Large intestine (tissue), 3 donors: ENCODE measurements at regions not wholly inside any gene's neighbourhood (a gene's known extent, or its start where the extent isn't known, plus 50 kb on each side); places are given as distances from the start of the nearest gene placed in this dataset.

Experiments
- DNase-seq, 2 donors: peaks; one replicate each; pipeline versions ENCODE4 v3.0.0 to v3.0.0-alpha.2; 2013
- H3K27ac ChIP-seq: one replicate; pipeline ENCODE4 v1.5.1; 2013; ENCODE audit warnings: low read length
- H3K27me3 ChIP-seq: 2 replicates; pipeline ENCODE4 v1.6.1; 2013; ENCODE audit warnings: low read length; ENCODE audit not compliant: control insufficient read depth, insufficient read depth
- H3K36me3 ChIP-seq: 2 replicates; pipeline ENCODE4 v1.6.1; 2013; ENCODE audit warnings: low read length; ENCODE audit not compliant: control insufficient read depth, insufficient read depth
- H3K4me1 ChIP-seq: one replicate; pipeline ENCODE4 v1.6.1; 2013; ENCODE audit warnings: low read length; ENCODE audit not compliant: control insufficient read depth, insufficient read depth
- H3K4me3 ChIP-seq: one replicate; pipeline ENCODE4 v1.5.1; 2013; ENCODE audit warnings: low read length
- H3K9me3 ChIP-seq: one replicate; pipeline ENCODE4 v1.6.1; 2013; ENCODE audit warnings: mild to moderate bottlenecking, low read depth, low read length, moderate library complexity; ENCODE audit not compliant: control insufficient read depth
- WGBS: methylation state at CpG from one replicate; pipeline ENCODE4 v1.1.5; 2013; ENCODE audit warnings: low lambda C conversion rate; ENCODE audit not compliant: insufficient coverage; 5-methylcytosine and 5-hydroxymethylcytosine counted together

DNA sequence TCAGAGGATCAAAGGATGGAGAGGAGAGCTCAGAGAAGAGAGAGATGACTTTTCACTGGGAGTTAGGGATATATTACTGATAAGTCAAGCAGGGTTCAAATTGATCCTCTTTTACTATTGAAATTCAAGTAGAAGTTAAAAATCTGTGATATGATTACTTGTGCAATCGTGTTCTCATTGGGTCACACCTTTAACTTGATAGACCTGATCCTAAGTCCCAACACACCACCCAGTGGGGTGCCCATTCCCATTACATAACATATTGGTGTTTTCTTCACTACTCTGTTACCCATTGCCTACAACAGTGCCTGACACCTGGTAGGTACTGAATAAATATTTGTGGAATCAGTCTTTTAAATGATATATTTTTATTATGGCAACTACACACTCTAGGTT lies 66.4 kb upstream of the PICALM start:
- WGBS, result no CpG with 5 or more reads among the region's 1 CpG
- Histone ChIP-seq H3K36me3 (no peaks in the 10 kb centered on the region), H3K4me3 (no peak overlapping the region), H3K9me3 (no peaks in the 10 kb centered on the region), H3K27me3 (no peaks in the 10 kb centered on the region), H3K4me1 (peaks cover 40% of the 10 kb centered on the region), H3K27ac (peak overlapping the region; percentile 59)
- DNase-seq, result no peak

DNA sequence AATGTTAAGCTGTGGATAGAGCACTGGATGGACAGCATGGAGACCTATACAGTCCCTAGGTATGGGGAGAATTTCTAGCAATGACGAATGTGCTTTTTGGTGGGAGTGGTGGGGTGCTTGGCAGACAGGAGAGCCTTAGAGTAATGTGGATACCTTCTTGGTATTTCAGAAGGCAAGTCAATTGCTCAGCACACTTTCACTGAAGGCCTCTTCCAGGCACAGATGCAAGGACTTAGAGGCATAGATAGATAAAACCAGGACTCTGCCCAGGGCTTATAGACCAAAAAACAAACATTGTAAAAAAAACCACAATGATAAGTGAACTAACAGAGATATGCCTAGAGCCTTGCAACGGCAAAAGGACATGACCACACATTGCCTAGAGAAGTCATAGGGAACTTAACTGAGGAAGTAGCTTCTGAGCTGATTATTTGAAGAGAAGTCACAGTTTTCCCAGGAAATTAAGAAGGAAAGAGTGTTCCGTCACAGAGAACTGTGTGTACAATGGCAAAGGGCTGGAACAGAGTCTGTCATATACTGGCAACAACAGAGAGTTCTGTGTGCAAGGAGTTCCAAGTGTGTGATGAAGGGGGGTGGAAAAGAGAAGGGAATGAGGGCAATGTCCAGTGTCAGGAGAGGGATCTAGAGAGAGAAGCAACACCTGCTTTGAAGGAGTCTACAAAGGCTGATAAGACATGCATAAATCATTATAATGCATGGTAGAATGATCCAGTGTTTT lies 65.9 kb upstream of the PICALM start:
- WGBS, result 8% methylated on average over 2 of the region's 3 CpGs
- Histone ChIP-seq H3K4me1 (peaks cover 40% of the 10 kb centered on the region), H3K36me3 (no peaks in the 10 kb centered on the region), H3K9me3 (no peaks in the 10 kb centered on the region), H3K27ac (peak overlapping the region; percentile 59), H3K4me3 (no peak overlapping the region), H3K27me3 (no peaks in the 10 kb centered on the region)
- DNase-seq, result peak; percentile 84 to 94

- H3K9me3 ChIP-seq, result no peaks in the 10 kb centered on the region
- H3K27me3 ChIP-seq, result no peaks in the 10 kb centered on the region
- H3K4me1 ChIP-seq, result peaks cover 40% of the 10 kb centered on the region
- no CpG with 5 or more reads among the region's 7 CpGs for WGBS
- H3K27ac ChIP-seq, result peak overlapping the region; percentile 12
- H3K4me3 ChIP-seq, result no peak overlapping the region
- no peaks in the 10 kb centered on the region for H3K36me3 ChIP-seq
- DNase-seq, result peak; percentile 66 to 83
Observed at GRCh38 chr11:86132667-86133249, 63.9 kb upstream of the PICALM start.

- no peaks in the 10 kb centered on the region for H3K27me3 ChIP-seq
- peaks cover 25% of the 10 kb centered on the region for H3K4me1 ChIP-seq
- H3K9me3 ChIP-seq, result peaks cover 2% of the 10 kb centered on the region
- no peak overlapping the region for H3K4me3 ChIP-seq
- H3K27ac ChIP-seq, result peak overlapping the region; percentile 20
- DNase-seq, result peak in 1 of 2 donors; percentile 69
- no peaks in the 10 kb centered on the region for H3K36me3 ChIP-seq
- WGBS, result 50% methylated on average over 1 of the region's 3 CpGs
Observed at GRCh38 chr11:86129740-86130540, 61.1 kb upstream of the PICALM start.

GRCh38 chr11:86128914-86129313 lies 60.0 kb upstream of the PICALM start:
- no peaks in the 10 kb centered on the region for H3K36me3 ChIP-seq
- peaks cover 2% of the 10 kb centered on the region for H3K9me3 ChIP-seq
- H3K4me3 ChIP-seq, result no peak overlapping the region
- H3K27me3 ChIP-seq, result no peaks in the 10 kb centered on the region
- no peak for DNase-seq
- H3K4me1 ChIP-seq, result peaks cover 24% of the 10 kb centered on the region
- no peak overlapping the region for H3K27ac ChIP-seq
- no CpG with 5 or more reads among the region's 2 CpGs for WGBS

- H3K27ac ChIP-seq, result no peak overlapping the region
- no peaks in the 10 kb centered on the region for H3K27me3 ChIP-seq
- no peak overlapping the region for H3K4me3 ChIP-seq
- peaks cover 2% of the 10 kb centered on the region for H3K9me3 ChIP-seq
- no peak for DNase-seq
- H3K4me1 ChIP-seq, result peaks cover 13% of the 10 kb centered on the region
- H3K36me3 ChIP-seq, result no peaks in the 10 kb centered on the region
Observed at GRCh38 chr11:86126862-86127261, 58.0 kb upstream of the PICALM start.

DNA sequence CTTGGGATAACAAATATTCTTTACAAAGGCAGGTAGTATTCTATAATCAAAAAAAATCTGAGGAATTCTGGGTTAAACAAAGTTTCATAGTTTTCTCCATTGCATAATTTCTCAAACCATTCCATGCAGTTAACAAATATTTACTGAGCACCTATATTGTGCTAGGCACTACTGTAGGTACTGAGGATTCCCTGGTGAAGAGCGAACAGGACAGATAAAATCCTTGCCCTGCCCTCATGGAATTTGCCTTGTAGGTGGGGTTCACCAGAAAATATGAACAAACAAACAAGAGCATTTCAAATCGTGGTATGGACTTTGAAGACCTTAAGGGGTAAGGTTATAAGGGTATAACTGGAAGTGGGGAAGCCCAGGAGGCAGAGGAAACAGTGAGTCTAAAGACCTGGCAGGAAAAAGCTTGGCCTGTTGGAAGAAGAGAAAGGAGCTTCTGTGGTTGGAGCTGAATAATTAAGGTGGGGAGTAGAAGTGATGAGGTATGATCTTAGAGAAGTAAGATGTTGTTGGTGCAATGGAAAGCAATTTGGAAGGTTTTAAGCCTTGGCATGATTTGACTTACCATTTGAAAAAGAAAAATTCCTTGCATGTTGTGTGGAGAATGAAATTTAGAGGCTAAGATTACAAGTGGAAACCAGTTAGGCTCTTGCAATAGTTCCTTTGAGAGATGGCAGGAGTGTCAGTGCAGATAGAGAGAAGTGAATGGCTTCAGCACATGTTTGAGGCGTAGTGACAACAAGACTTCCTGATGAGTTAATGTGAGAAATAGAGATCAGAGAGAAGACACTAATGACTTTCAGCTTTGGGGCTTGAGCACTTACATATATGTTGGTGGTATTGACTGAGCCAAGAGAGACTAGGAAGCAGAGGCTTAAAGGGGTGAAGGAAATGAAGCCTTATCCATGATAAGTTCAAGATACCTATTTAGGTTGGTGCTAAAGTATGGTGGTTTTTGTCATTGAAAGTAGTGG lies 55.7 kb upstream of the PICALM start:
- Histone ChIP-seq H3K4me3 (no peak overlapping the region), H3K9me3 (peaks cover 2% of the 10 kb centered on the region), H3K4me1 (peaks cover 25% of the 10 kb centered on the region), H3K27me3 (no peaks in the 10 kb centered on the region), H3K27ac (no peak overlapping the region), H3K36me3 (no peaks in the 10 kb centered on the region)
- no peak for DNase-seq
- 20% methylated on average over 2 of the region's 3 CpGs for whole genome bisulfite sequencing

GRCh38 chr11:86122773-86123172 lies 53.9 kb upstream of the PICALM start:
- Histone ChIP-seq H3K9me3 (peaks cover 2% of the 10 kb centered on the region), H3K27ac (no peak overlapping the region), H3K27me3 (no peaks in the 10 kb centered on the region), H3K4me3 (no peak overlapping the region), H3K4me1 (peaks cover 31% of the 10 kb centered on the region), H3K36me3 (no peaks in the 10 kb centered on the region)
- no peak for DNase-seq
- WGBS, result 100% methylated on average over 1 of the region's 1 CpG

- 50% methylated on average over 2 of the region's 2 CpGs for WGBS
- H3K27ac ChIP-seq, result peak overlapping the region; percentile 40
- no peaks in the 10 kb centered on the region for H3K27me3 ChIP-seq
- peak in 1 of 2 donors; percentile 20 for DNase-seq
- no peak overlapping the region for H3K4me3 ChIP-seq
- peaks cover 36% of the 10 kb centered on the region for H3K4me1 ChIP-seq
- no peaks in the 10 kb centered on the region for H3K36me3 ChIP-seq
- no peaks in the 10 kb centered on the region for H3K9me3 ChIP-seq
Observed at GRCh38 chr11:86120807-86121206, 51.9 kb upstream of the PICALM start.

GRCh38 chr11:86119906-86120305 lies 51.0 kb upstream of the PICALM start:
- no peak for DNase-seq
- WGBS, result no CpG with 5 or more reads among the region's 1 CpG
- H3K27me3 ChIP-seq, result no peaks in the 10 kb centered on the region
- no peaks in the 10 kb centered on the region for H3K36me3 ChIP-seq
- H3K9me3 ChIP-seq, result no peaks in the 10 kb centered on the region
- H3K27ac ChIP-seq, result no peak overlapping the region
- peaks cover 36% of the 10 kb centered on the region for H3K4me1 ChIP-seq
- no peak overlapping the region for H3K4me3 ChIP-seq
